HEK293 (cell line): ENCODE measurements at regions not wholly inside any gene's neighbourhood (a gene's known extent, or its start where the extent isn't known, plus 50 kb on each side); places are given as distances from the start of the nearest gene placed in this dataset.

Source experiments
- CTCF ChIA-PET: fragments of 350-600 bp; formaldehyde crosslinking; extraction: SDS; loops from one replicate; lab custom pipeline; 2021; ENCODE audit warnings: antibody characterized with exemption; lab: Yijun Ruan, JAX
- POLR2A ChIA-PET: fragments of 300-600 bp; formaldehyde crosslinking; extraction: SDS; loops from one replicate; lab custom pipeline; 2020; ENCODE audit warnings: antibody characterized with exemption, inconsistent platforms; lab: Yijun Ruan, JAX
- H3K27ac ChIP-seq: fragments of 200-500 bp; sonication (Bioruptor generic); 2 replicates; pipeline ENCODE4 v1.5.1; 2014; ENCODE audit warnings: low read depth, low read length, control low read depth, inconsistent platforms; ENCODE audit errors: extremely low read depth
- H3K36me3 ChIP-seq, 2 experiments: fragments of 200-500 bp in 1 of 2; sonication (Bioruptor generic) in 1 of 2; 1 replicate in 1 of 2; 2 replicates in 1 of 2; pipeline ENCODE4 v1.5.1; 2014 to 2017; ENCODE audit warnings: inconsistent platforms in 2 of 2, low read length in 2 of 2; ENCODE audit not compliant: control insufficient read depth in 2 of 2, insufficient read depth in 1 of 2
- H3K4me1 ChIP-seq: fragments of 200-500 bp; sonication (Bioruptor generic); 2 replicates; pipeline ENCODE4 v1.5.1; 2014; ENCODE audit warnings: mild to moderate bottlenecking, low read length, inconsistent platforms; ENCODE audit not compliant: control insufficient read depth, insufficient read depth
- H3K4me3 ChIP-seq: 2 replicates; pipeline ENCODE4 v1.5.1; 2011; ENCODE audit warnings: low read depth, mild to moderate bottlenecking, control low read depth, low read length, moderate library complexity
- H3K9me3 ChIP-seq: fragments of 200-500 bp; sonication (Bioruptor generic); 2 replicates; pipeline ENCODE4 v1.5.1; 2014; ENCODE audit warnings: low read depth, low read length, inconsistent platforms; ENCODE audit not compliant: control insufficient read depth, insufficient read depth
- ATF2 ChIP-seq: fragments of 450-650 bp; formaldehyde crosslinking; IDR thresholded peaks from 2 replicates; pipeline ENCODE4 v1.5.1; 2016; ENCODE audit warnings: missing biosample characterization, missing genetic modification characterization, low read depth
- KLF1 ChIP-seq: fragments of 450-650 bp; formaldehyde crosslinking; IDR thresholded peaks from 2 replicates; pipeline ENCODE4 v1.5.1; 2016; ENCODE audit warnings: missing biosample characterization, missing genetic modification characterization
- SCRT1 ChIP-seq: fragments of 450-650 bp; formaldehyde crosslinking; IDR thresholded peaks from 2 replicates; pipeline ENCODE4 v1.5.1; 2016; ENCODE audit warnings: missing biosample characterization, missing genetic modification characterization, borderline replicate concordance
- TSHZ1 ChIP-seq: fragments of 450-650 bp; formaldehyde crosslinking; IDR thresholded peaks from 2 replicates; pipeline ENCODE4 v1.5.1; 2016; ENCODE audit warnings: missing biosample characterization, missing genetic modification characterization, borderline replicate concordance
- ZFHX2 ChIP-seq: fragments of 450-650 bp; formaldehyde crosslinking; conservative IDR thresholded peaks from 2 replicates; pipeline ENCODE4 v1.5.1; 2016; ENCODE audit warnings: missing biosample characterization, missing genetic modification characterization
- ZNF138 ChIP-seq: fragments of 450-650 bp; formaldehyde crosslinking; IDR thresholded peaks from 2 replicates; pipeline ENCODE4 v1.5.1; 2016; ENCODE audit warnings: missing biosample characterization, missing genetic modification characterization, borderline replicate concordance
- ZNF148 ChIP-seq: fragments of 450-650 bp; formaldehyde crosslinking; IDR thresholded peaks from 2 replicates; pipeline ENCODE4 v1.5.0; 2017; ENCODE audit warnings: missing biosample characterization, missing genetic modification characterization, borderline replicate concordance
- ZNF24 ChIP-seq: fragments of 450-650 bp; formaldehyde crosslinking; IDR thresholded peaks from 2 replicates; pipeline ENCODE4 v1.5.1; 2016; ENCODE audit warnings: missing biosample characterization, missing genetic modification characterization
- ZNF423 ChIP-seq: fragments of 450-650 bp; formaldehyde crosslinking; IDR thresholded peaks from 2 replicates; pipeline ENCODE4 v1.5.1; 2016; ENCODE audit warnings: missing biosample characterization, missing genetic modification characterization
- ZNF510 ChIP-seq: fragments of 450-650 bp; formaldehyde crosslinking; IDR thresholded peaks from 2 replicates; pipeline ENCODE4 v1.5.1; 2018; ENCODE audit warnings: mild to moderate bottlenecking, missing genetic modification characterization, missing biosample characterization; ENCODE audit not compliant: insufficient replicate concordance
- ZNF529 ChIP-seq: fragments of 450-650 bp; formaldehyde crosslinking; IDR thresholded peaks from 2 replicates; pipeline ENCODE4 v1.5.1; 2017; ENCODE audit warnings: missing genetic modification characterization, missing biosample characterization; ENCODE audit not compliant: insufficient replicate concordance
- ZNF585B ChIP-seq: fragments of 450-650 bp; formaldehyde crosslinking; IDR thresholded peaks from 2 replicates; pipeline ENCODE4 v1.5.1; 2016; ENCODE audit warnings: missing biosample characterization, missing genetic modification characterization
- TF ChIP-seq, protein P1 (sequence below): fragments of 450-650 bp; formaldehyde crosslinking; IDR thresholded peaks from 2 replicates; pipeline ENCODE4 v1.5.1; 2017; ENCODE audit warnings: missing biosample characterization, missing genetic modification characterization
- TF ChIP-seq, protein P2 (sequence below): fragments of 450-650 bp; formaldehyde crosslinking; IDR thresholded peaks from 2 replicates; pipeline ENCODE4 v1.5.1; 2017; ENCODE audit warnings: missing biosample characterization, missing genetic modification characterization
- TF ChIP-seq, protein P3 (sequence below): fragments of 450-650 bp; formaldehyde crosslinking; IDR thresholded peaks from 2 replicates; pipeline ENCODE4 v1.5.1; 2017; ENCODE audit warnings: missing biosample characterization, missing genetic modification characterization
- TF ChIP-seq, protein P4 (sequence below): fragments of 450-650 bp; formaldehyde crosslinking; IDR thresholded peaks from 2 replicates; pipeline ENCODE4 v1.5.1; 2016; ENCODE audit warnings: missing biosample characterization, missing genetic modification characterization

GRCh38 chr10:80794994-80795393 is 257.3 kb downstream of the SH2D4B start (continued):
- TF ChIP-seq, protein P1, sequence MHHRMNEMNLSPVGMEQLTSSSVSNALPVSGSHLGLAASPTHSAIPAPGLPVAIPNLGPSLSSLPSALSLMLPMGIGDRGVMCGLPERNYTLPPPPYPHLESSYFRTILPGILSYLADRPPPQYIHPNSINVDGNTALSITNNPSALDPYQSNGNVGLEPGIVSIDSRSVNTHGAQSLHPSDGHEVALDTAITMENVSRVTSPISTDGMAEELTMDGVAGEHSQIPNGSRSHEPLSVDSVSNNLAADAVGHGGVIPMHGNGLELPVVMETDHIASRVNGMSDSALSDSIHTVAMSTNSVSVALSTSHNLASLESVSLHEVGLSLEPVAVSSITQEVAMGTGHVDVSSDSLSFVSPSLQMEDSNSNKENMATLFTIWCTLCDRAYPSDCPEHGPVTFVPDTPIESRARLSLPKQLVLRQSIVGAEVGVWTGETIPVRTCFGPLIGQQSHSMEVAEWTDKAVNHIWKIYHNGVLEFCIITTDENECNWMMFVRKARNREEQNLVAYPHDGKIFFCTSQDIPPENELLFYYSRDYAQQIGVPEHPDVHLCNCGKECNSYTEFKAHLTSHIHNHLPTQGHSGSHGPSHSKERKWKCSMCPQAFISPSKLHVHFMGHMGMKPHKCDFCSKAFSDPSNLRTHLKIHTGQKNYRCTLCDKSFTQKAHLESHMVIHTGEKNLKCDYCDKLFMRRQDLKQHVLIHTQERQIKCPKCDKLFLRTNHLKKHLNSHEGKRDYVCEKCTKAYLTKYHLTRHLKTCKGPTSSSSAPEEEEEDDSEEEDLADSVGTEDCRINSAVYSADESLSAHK (tag by site-specific recombination): no peak
- TF ChIP-seq, protein P2, sequence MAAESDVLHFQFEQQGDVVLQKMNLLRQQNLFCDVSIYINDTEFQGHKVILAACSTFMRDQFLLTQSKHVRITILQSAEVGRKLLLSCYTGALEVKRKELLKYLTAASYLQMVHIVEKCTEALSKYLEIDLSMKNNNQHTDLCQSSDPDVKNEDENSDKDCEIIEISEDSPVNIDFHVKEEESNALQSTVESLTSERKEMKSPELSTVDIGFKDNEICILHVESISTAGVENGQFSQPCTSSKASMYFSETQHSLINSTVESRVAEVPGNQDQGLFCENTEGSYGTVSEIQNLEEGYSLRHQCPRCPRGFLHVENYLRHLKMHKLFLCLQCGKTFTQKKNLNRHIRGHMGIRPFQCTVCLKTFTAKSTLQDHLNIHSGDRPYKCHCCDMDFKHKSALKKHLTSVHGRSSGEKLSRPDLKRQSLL: no peak
- no peak for TF ChIP-seq ZFHX2 (tag by site-specific recombination)
- TF ChIP-seq ZNF585B (tag by site-specific recombination): no peak
- TF ChIP-seq ZNF423: no peak
- no peak for TF ChIP-seq ZNF148 (tag by site-specific recombination)
- no peak for TF ChIP-seq KLF1

GRCh38 chr10:80805343-80806020 is 267.8 kb downstream of the SH2D4B start:
- Histone ChIP-seq H3K36me3 (no peaks in the 10 kb centered on the region), H3K4me3 (no peak overlapping the region), H3K9me3 (no peaks in the 10 kb centered on the region), H3K27ac (no peak overlapping the region), H3K4me1 (no peaks in the 10 kb centered on the region)
- ChIA-PET CTCF (no interaction called here), POLR2A (no interaction called here)
- TF ChIP-seq, protein P1 (tag by site-specific recombination): no peak
- TF ChIP-seq ZNF138 (tag by site-specific recombination) (no peak), ZNF510 (tag by site-specific recombination) (no peak), ATF2 (tag by site-specific recombination) (no peak), SCRT1 (no peak), ZNF529 (no peak), TSHZ1 (no peak), ZNF24 (tag by site-specific recombination) (no peak)
- TF ChIP-seq, protein P3, sequence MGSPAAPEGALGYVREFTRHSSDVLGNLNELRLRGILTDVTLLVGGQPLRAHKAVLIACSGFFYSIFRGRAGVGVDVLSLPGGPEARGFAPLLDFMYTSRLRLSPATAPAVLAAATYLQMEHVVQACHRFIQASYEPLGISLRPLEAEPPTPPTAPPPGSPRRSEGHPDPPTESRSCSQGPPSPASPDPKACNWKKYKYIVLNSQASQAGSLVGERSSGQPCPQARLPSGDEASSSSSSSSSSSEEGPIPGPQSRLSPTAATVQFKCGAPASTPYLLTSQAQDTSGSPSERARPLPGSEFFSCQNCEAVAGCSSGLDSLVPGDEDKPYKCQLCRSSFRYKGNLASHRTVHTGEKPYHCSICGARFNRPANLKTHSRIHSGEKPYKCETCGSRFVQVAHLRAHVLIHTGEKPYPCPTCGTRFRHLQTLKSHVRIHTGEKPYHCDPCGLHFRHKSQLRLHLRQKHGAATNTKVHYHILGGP (tag by site-specific recombination): no peak
- TF ChIP-seq, protein P4, sequence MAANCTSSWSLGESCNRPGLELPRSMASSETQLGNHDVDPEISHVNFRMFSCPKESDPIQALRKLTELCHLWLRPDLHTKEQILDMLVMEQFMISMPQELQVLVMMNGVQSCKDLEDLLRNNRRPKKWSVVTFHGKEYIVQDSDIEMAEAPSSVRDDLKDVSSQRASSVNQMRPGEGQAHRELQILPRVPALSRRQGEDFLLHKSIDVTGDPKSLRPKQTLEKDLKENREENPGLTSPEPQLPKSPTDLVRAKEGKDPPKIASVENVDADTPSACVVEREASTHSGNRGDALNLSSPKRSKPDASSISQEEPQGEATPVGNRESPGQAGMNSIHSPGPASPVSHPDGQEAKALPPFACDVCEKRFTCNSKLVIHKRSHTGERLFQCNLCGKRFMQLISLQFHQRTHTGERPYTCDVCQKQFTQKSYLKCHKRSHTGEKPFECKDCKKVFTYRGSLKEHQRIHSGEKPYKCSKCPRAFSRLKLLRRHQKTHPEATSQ (tag by site-specific recombination): no peak
- TF ChIP-seq, protein P2: no peak
